Cardiac fibroblast (primary cell): ENCODE measurements at regions not wholly inside any gene's neighbourhood (a gene's known extent, or its start where the extent isn't known, plus 50 kb on each side); places are given as distances from the start of the nearest gene placed in this dataset.

Experiments used
- DNase-seq, 2 donors: peaks; one replicate each; pipeline versions ENCODE4 v3.0.0 to v3.0.0-alpha.2; 2010; ENCODE audit warnings: low read depth in 2 of 2
- H3K4me3 ChIP-seq, 2 donors: replicated peaks in 1 of 2; 1 replicate in 1 of 2; 2 replicates in 1 of 2; pipeline ENCODE4 v1.5.1; 2011; ENCODE audit warnings: low read depth in 2 of 2, low read length in 2 of 2, mild to moderate bottlenecking in 2 of 2, moderate library complexity in 1 of 2
- CTCF ChIP-seq: IDR thresholded peaks from one replicate; pipeline ENCODE4 v1.5.1; 2011; ENCODE audit warnings: low read depth, mild to moderate bottlenecking, low read length, inconsistent platforms

GRCh38 chr16:87127061-87127765 lies 190.0 kb downstream of the C16orf95 start:
- DNase-seq = peak; percentile 24 to 86
- H3K4me3 ChIP-seq = no peak overlapping the region
- TF ChIP-seq CTCF = no peak

- no peak for DNase-seq
- no peak for TF ChIP-seq CTCF
- no peak overlapping the region for H3K4me3 ChIP-seq
These were observed 189.4 kb downstream of the C16orf95 start for GRCh38 chr16:87127766-87128147.

GRCh38 chr16:87129771-87130170 lies 187.4 kb downstream of the C16orf95 start:
- peak; percentile 57 to 64 for DNase-seq
- TF ChIP-seq CTCF = no peak
- H3K4me3 ChIP-seq = no peak overlapping the region

- TF ChIP-seq CTCF = no peak
- no peak overlapping the region for H3K4me3 ChIP-seq
- no peak for DNase-seq
These were observed 185.9 kb downstream of the C16orf95 start for GRCh38 chr16:87131061-87131995.

- TF ChIP-seq CTCF = no peak
- DNase-seq = no peak
- no peak overlapping the region for H3K4me3 ChIP-seq
These were observed 185.2 kb downstream of the C16orf95 start for GRCh38 chr16:87131996-87132345.

GRCh38 chr16:87132361-87133014 lies 184.7 kb downstream of the C16orf95 start:
- H3K4me3 ChIP-seq = no peak overlapping the region
- DNase-seq = peak; percentile 61 to 69
- no peak for TF ChIP-seq CTCF
